Natural killer cell (primary cell): ENCODE measurements at regions not wholly inside any gene's neighbourhood (a gene's known extent, or its start where the extent isn't known, plus 50 kb on each side); places are given as distances from the start of the nearest gene placed in this dataset.

Experiments
- ATAC-seq, 3 donors: fragments of 150-1000 bp in 2 of 3; fragments of 200-7000 bp in 1 of 3; cut with Tn5 transposase; 1 replicate in 1 of 3; 2 replicates in 2 of 3; pipeline ENCODE4 v1.10.0; 2021; ENCODE audit warnings: mild to moderate bottlenecking in 2 of 3, moderate library complexity in 2 of 3
- DNase-seq, 2 donors: peaks; one replicate each; pipeline versions ENCODE4 v3.0.0 to v3.0.0-alpha.2; 2013 to 2021; ENCODE audit warnings: mixed read lengths in 1 of 2
- H3K27ac ChIP-seq: one replicate; pipeline ENCODE4 v1.5.1; 2013; ENCODE audit warnings: mild to moderate bottlenecking, low read length
- H3K27me3 ChIP-seq: one replicate; pipeline ENCODE4 v1.6.1; 2013; ENCODE audit warnings: low read length; ENCODE audit not compliant: control insufficient read depth, insufficient read depth
- H3K36me3 ChIP-seq: one replicate; pipeline ENCODE4 v1.6.1; 2013; ENCODE audit warnings: low read length; ENCODE audit not compliant: control insufficient read depth, insufficient read depth
- H3K4me1 ChIP-seq: one replicate; pipeline ENCODE4 v1.6.1; 2013; ENCODE audit warnings: low read length; ENCODE audit not compliant: control insufficient read depth, insufficient read depth
- H3K4me3 ChIP-seq: one replicate; pipeline ENCODE4 v1.5.1; 2013; ENCODE audit warnings: low read length
- H3K9me3 ChIP-seq: one replicate; pipeline ENCODE4 v1.6.1; 2013; ENCODE audit warnings: low read length; ENCODE audit not compliant: control insufficient read depth, insufficient read depth
- H3K27ac Mint-ChIP-seq, 2 donors: one replicate each; pipeline ENCODE4 v1.8.0; 2022; ENCODE audit warnings: mild to moderate bottlenecking in 2 of 2, mixed read lengths in 2 of 2, moderate library complexity in 1 of 2
- H3K27me3 Mint-ChIP-seq, 2 donors: one replicate each; pipeline ENCODE4 v1.8.0; 2022; ENCODE audit warnings: low read depth in 2 of 2, mixed read lengths in 2 of 2
- H3K36me3 Mint-ChIP-seq: one replicate; pipeline ENCODE4 v1.8.0; 2022; ENCODE audit warnings: mixed read lengths
- H3K4me1 Mint-ChIP-seq, 2 donors: one replicate each; pipeline ENCODE4 v1.8.0; 2022; ENCODE audit warnings: mixed read lengths in 2 of 2
- H3K4me3 Mint-ChIP-seq: one replicate; pipeline ENCODE4 v1.8.0; 2022; ENCODE audit warnings: mild to moderate bottlenecking, moderate library complexity, mixed read lengths
- H3K9me3 Mint-ChIP-seq, 2 donors: one replicate each; pipeline ENCODE4 v1.8.0; 2022; ENCODE audit warnings: mixed read lengths in 2 of 2
- WGBS: methylation state at CpG from one replicate; pipeline ENCODE4 v1.1.7; 2013; ENCODE audit warnings: missing lambda C conversion rate; ENCODE audit not compliant: insufficient coverage; 5-methylcytosine and 5-hydroxymethylcytosine counted together
- intact Hi-C: fragments of 100-400 bp; cut with micrococcal nuclease; formaldehyde crosslinking; loops from one replicate; pipeline ENCODE4 v1.14.2; 2022
- TF ChIP-seq, protein P1 (sequence below): fragments of 200-600 bp; IDR thresholded peaks from one replicate; pipeline ENCODE4 v1.8.0; 2022; ENCODE audit warnings: antibody characterized with exemption

DNA sequence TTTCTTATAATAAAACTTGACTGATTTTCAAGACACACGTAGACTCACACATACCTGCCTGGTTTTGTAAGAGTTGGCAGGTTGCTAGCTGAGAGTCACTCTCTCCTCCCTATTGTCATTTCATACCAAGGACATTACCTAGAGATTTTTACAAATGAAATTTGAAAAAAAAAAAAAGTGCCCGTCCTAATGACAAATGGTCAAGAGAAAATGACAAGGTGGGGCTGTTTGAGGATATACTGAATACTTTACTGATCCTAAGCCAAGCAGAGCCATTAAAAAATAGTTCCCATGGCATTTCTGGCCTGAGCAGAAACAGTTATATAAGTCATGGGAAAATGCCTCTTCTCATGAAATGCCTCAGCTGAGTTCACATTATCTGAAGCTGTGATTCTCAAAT lies 150.2 kb downstream of the DYRK2 start:
- Histone ChIP-seq H3K27ac (no peak overlapping the region), H3K9me3 (no peaks in the 10 kb centered on the region), H3K27me3 (no peaks in the 10 kb centered on the region), H3K4me3 (no peak overlapping the region), H3K36me3 (no peaks in the 10 kb centered on the region), H3K4me1 (no peaks in the 10 kb centered on the region)
- intact Hi-C loops: no loop called here
- H3K9me3 Mint-ChIP-seq: no peaks in the 10 kb centered on the region
- no peak overlapping the region for H3K27ac Mint-ChIP-seq
- no peaks in the 10 kb centered on the region for H3K36me3 Mint-ChIP-seq
- 100% methylated on average over 1 of the region's 2 CpGs for WGBS
- ATAC-seq (no peak), DNase-seq (no peak)
- TF ChIP-seq, protein P1, sequence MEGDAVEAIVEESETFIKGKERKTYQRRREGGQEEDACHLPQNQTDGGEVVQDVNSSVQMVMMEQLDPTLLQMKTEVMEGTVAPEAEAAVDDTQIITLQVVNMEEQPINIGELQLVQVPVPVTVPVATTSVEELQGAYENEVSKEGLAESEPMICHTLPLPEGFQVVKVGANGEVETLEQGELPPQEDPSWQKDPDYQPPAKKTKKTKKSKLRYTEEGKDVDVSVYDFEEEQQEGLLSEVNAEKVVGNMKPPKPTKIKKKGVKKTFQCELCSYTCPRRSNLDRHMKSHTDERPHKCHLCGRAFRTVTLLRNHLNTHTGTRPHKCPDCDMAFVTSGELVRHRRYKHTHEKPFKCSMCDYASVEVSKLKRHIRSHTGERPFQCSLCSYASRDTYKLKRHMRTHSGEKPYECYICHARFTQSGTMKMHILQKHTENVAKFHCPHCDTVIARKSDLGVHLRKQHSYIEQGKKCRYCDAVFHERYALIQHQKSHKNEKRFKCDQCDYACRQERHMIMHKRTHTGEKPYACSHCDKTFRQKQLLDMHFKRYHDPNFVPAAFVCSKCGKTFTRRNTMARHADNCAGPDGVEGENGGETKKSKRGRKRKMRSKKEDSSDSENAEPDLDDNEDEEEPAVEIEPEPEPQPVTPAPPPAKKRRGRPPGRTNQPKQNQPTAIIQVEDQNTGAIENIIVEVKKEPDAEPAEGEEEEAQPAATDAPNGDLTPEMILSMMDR: no peak
- peaks cover 11 to 23% of the 10 kb centered on the region in 2 donors for H3K27me3 Mint-ChIP-seq
- no peak overlapping the region for H3K4me3 Mint-ChIP-seq
- H3K4me1 Mint-ChIP-seq: no peaks in the 10 kb centered on the region

- ATAC-seq (no peak), DNase-seq (no peak)
- H3K27me3 ChIP-seq: no peaks in the 10 kb centered on the region
- no peak overlapping the region for H3K27ac ChIP-seq
- Mint-ChIP-seq H3K36me3 (no peaks in the 10 kb centered on the region), H3K27ac (no peak overlapping the region), H3K4me3 (no peak overlapping the region), H3K4me1 (no peaks in the 10 kb centered on the region), H3K9me3 (no peaks in the 10 kb centered on the region), H3K27me3 (peaks cover 6 to 14% of the 10 kb centered on the region in 2 donors)
- H3K4me3 ChIP-seq: no peak overlapping the region
- no peaks in the 10 kb centered on the region for H3K9me3 ChIP-seq
- WGBS: 93% methylated on average over 4 of the region's 5 CpGs
- TF ChIP-seq, protein P1: no peak
- intact Hi-C loops: no loop called here
- no peaks in the 10 kb centered on the region for H3K4me1 ChIP-seq
- H3K36me3 ChIP-seq: no peaks in the 10 kb centered on the region
Observed at GRCh38 chr12:67802731-67803130, 154.2 kb downstream of the DYRK2 start.

GRCh38 chr12:67803278-67803993 lies 154.9 kb downstream of the DYRK2 start:
- H3K36me3 ChIP-seq: no peaks in the 10 kb centered on the region
- 67% methylated on average over 3 of the region's 4 CpGs for WGBS
- H3K27me3 ChIP-seq: no peaks in the 10 kb centered on the region
- Mint-ChIP-seq H3K27ac (no peak overlapping the region), H3K9me3 (no peaks in the 10 kb centered on the region), H3K36me3 (no peaks in the 10 kb centered on the region), H3K4me1 (no peaks in the 10 kb centered on the region), H3K27me3 (peaks cover 3 to 11% of the 10 kb centered on the region in 2 donors), H3K4me3 (no peak overlapping the region)
- ATAC-seq (no peak), DNase-seq (no peak)
- no peaks in the 10 kb centered on the region for H3K4me1 ChIP-seq
- H3K9me3 ChIP-seq: no peaks in the 10 kb centered on the region
- no peak overlapping the region for H3K4me3 ChIP-seq
- no peak overlapping the region for H3K27ac ChIP-seq
- TF ChIP-seq, protein P1: no peak
- intact Hi-C loops: no loop called here

GRCh38 chr12:67804168-67804567 lies 155.6 kb downstream of the DYRK2 start:
- H3K4me3 ChIP-seq: no peak overlapping the region
- DNase-seq (peak in 1 of 2 donors; percentile 63), ATAC-seq (peak in 1 of 3 donors; percentile 55)
- TF ChIP-seq, protein P1: no peak
- no peaks in the 10 kb centered on the region for H3K4me1 ChIP-seq
- intact Hi-C loops: no loop called here
- H3K4me3 Mint-ChIP-seq: no peak overlapping the region
- no peaks in the 10 kb centered on the region for H3K9me3 ChIP-seq
- H3K27me3 ChIP-seq: no peaks in the 10 kb centered on the region
- H3K27me3 Mint-ChIP-seq: peaks cover 6 to 7% of the 10 kb centered on the region in 2 donors
- no peaks in the 10 kb centered on the region for H3K36me3 ChIP-seq
- WGBS: 0% methylated on average over 1 of the region's 1 CpG
- H3K27ac Mint-ChIP-seq: no peak overlapping the region
- H3K36me3 Mint-ChIP-seq: no peaks in the 10 kb centered on the region
- no peaks in the 10 kb centered on the region for H3K4me1 Mint-ChIP-seq
- H3K9me3 Mint-ChIP-seq: no peaks in the 10 kb centered on the region
- no peak overlapping the region for H3K27ac ChIP-seq
